ENCODE measurements at regions not wholly inside any gene's neighbourhood (a gene's known extent, or its start where the extent isn't known, plus 50 kb on each side); places are given as distances from the start of the nearest gene placed in this dataset.

- no peak overlapping the region for H3K27ac ChIP-seq
- no peak for TF ChIP-seq CTCF (conservative IDR thresholded peaks at IDR 0.05)
Observed at GRCh38 chr4:96523611-96524010, 683.7 kb downstream of the PDHA2 start.

- TF ChIP-seq CTCF (conservative IDR thresholded peaks at IDR 0.05), result no peak
- H3K27ac ChIP-seq, result no peak overlapping the region
Observed at GRCh38 chr4:96524311-96524875, 684.5 kb downstream of the PDHA2 start.

- no peak for TF ChIP-seq CTCF (conservative IDR thresholded peaks at IDR 0.05)
- no peak overlapping the region for H3K27ac ChIP-seq
Observed at GRCh38 chr4:96525898-96526297, 686.0 kb downstream of the PDHA2 start.

GRCh38 chr4:96526625-96527024, 686.7 kb downstream of the PDHA2 start:
- no peak overlapping the region for H3K27ac ChIP-seq
- TF ChIP-seq CTCF (conservative IDR thresholded peaks at IDR 0.05), result no peak

- no peak for TF ChIP-seq CTCF (conservative IDR thresholded peaks at IDR 0.05)
- no peak overlapping the region for H3K27ac ChIP-seq
Observed at GRCh38 chr4:96531836-96532235, 691.9 kb downstream of the PDHA2 start.

GRCh38 chr4:96543346-96543745, 703.5 kb downstream of the PDHA2 start:
- no peak overlapping the region for H3K27ac ChIP-seq
- no peak for TF ChIP-seq CTCF (conservative IDR thresholded peaks at IDR 0.05)

- no peak for TF ChIP-seq CTCF (conservative IDR thresholded peaks at IDR 0.05)
- H3K27ac ChIP-seq, result no peak overlapping the region
Observed at GRCh38 chr4:96558466-96558865, 718.6 kb downstream of the PDHA2 start.
